GM13976 (cell line): ENCODE measurements at regions not wholly inside any gene's neighbourhood (a gene's known extent, or its start where the extent isn't known, plus 50 kb on each side); places are given as distances from the start of the nearest gene placed in this dataset.

Experiments used
- DNase-seq: peaks from one replicate; pipeline ENCODE4 v3.0.0; 2012; ENCODE audit warnings: low spot score
- CTCF ChIP-seq: IDR thresholded peaks from 2 replicates; pipeline ENCODE4 v1.5.1; 2012; ENCODE audit warnings: borderline replicate concordance, mild to moderate bottlenecking; ENCODE audit not compliant: insufficient read depth; ENCODE audit errors: extremely low read depth, missing control alignments, control extremely low read depth
- in situ Hi-C: fragments of 300-500 bp; cut with MboI; formaldehyde crosslinking; loops from one replicate; pipeline ENCODE4 v1.12.0; 2022; ENCODE audit warnings: low sequenced_read_pairs, mixed read lengths, inconsistent platforms; ENCODE audit not compliant: unreplicated experiment

DNA sequence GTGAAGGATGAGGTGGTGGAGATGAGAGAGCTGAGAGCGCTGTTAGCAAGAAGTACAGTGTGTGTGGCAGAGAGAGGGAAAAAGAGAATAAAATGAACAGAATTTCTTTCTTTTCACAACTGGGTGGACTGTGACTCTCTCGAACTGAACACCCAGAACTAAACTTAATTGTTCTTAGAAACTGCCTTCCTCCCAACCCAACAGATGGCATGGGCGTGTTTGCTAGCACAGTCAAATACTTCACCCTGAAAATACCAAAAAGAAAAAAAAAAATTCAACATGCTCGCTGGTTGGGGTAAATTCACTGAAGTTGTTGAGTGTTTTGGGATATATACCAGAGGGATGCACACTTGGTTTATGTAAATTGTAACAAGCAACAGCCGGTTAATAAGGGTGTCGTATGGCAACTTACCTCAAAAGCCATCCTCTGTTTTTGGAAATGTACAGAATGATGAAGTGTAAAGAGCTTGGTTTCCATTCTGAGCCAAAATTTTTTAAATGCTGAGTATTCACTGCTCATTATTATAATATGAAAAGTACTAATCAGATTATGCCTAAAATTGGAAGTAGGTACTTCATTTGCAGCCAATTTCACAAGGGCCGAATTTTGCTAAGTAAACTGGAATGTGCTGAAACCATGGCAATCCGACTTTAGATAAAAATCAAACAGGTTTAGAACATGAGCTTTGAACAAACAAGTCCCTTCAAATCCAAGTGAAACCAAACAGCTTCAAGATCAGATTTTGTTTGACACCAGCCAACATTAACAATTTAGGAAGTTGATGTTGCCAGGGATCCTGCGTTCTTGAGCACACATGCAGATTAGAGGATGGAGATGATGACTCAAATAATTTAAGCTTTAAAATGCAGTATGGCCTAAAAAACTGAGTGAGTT, 115.8 kb downstream of the ZIC5 start:
- no peak for TF ChIP-seq CTCF
- in situ Hi-C loops, result no loop called here
- no peak for DNase-seq

- TF ChIP-seq CTCF, result no peak
- DNase-seq, result no peak
- in situ Hi-C loops, result no loop called here
These were observed 117.2 kb downstream of the ZIC5 start for GRCh38 chr13:99854366-99854765.

- in situ Hi-C loops, result no loop called here
- TF ChIP-seq CTCF, result no peak
- no peak for DNase-seq
These were observed 124.2 kb downstream of the ZIC5 start for GRCh38 chr13:99847318-99847750.

DNA sequence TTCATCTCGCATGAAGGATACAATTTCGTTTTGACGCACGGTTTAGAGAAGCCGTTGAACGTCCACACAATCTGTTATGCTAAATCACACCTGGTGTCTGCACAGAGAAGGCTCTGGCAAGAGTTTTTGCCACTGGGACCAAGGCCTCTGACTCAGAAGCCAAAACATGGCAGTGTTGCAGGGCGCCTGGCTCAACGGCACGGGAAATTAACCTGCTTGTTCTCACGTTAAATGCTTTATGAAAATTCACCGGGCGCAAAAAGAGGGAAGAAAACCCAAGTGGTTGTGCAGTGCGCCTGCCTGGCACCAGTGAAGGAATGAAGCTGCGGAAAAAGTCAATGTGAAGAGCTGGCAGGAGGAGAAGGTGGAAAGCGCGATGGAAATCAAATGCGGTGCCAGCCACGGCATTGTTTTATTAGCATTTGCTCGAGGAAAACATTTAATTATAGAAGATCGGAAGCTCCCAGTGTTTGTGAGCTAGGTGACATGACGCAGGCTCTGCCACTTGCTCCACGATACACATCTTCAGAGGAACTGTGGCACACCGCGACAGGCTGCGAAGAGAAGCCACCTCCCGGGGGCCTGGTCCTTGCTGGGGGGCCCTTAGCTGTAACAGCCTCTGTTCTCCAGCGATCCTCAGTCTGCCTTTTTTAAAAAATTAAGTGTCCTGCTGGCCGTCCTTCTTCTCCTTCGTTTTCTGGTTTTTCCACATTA, 126.2 kb downstream of the ZIC5 start:
- in situ Hi-C loops, result no loop called here
- TF ChIP-seq CTCF, result no peak
- no peak for DNase-seq

- in situ Hi-C loops, result no loop called here
- no peak for TF ChIP-seq CTCF
- no peak for DNase-seq
These were observed 127.1 kb downstream of the ZIC5 start for GRCh38 chr13:99844421-99844820.

GRCh38 chr13:99843872-99844271, 127.7 kb downstream of the ZIC5 start:
- in situ Hi-C loops, result no loop called here
- no peak for DNase-seq
- no peak for TF ChIP-seq CTCF
